Germinal center (tissue), 1 donor: ENCODE measurements at regions not wholly inside any gene's neighbourhood (a gene's known extent, or its start where the extent isn't known, plus 50 kb on each side); places are given as distances from the start of the nearest gene placed in this dataset.
"Not testable (repeated sequence)": the region's sequence is repeated elsewhere in the genome, so short reads cannot be mapped to it uniquely, and the experiment has no call there.

ENCODE experiments used
- DNase-seq: peaks from one replicate; pipeline ENCODE4 v3.0.0; 2012; ENCODE audit warnings: mixed read lengths, low spot score

GRCh38 chr4:34318773-34319172, 1925.5 kb downstream of the ARAP2 start:
- no peak for DNase-seq

- no peak for DNase-seq
These were observed 1920.6 kb downstream of the ARAP2 start for GRCh38 chr4:34323549-34324320.

- DNase-seq, result no peak
These were observed 1915.4 kb downstream of the ARAP2 start for GRCh38 chr4:34328939-34329338.

GRCh38 chr4:34335156-34335555, 1909.2 kb downstream of the ARAP2 start:
- not testable (repeated sequence) for DNase-seq

GRCh38 chr4:34335556-34335955, 1908.8 kb downstream of the ARAP2 start:
- DNase-seq, result not testable (repeated sequence)

- no peak for DNase-seq
These were observed 1881.7 kb downstream of the ARAP2 start for GRCh38 chr4:34362654-34363053.

- no peak for DNase-seq
These were observed 1880.5 kb downstream of the ARAP2 start for GRCh38 chr4:34363842-34364241.

GRCh38 chr4:34365946-34366345, 1878.4 kb downstream of the ARAP2 start:
- DNase-seq, result no peak

GRCh38 chr4:34371676-34372075, 1872.6 kb downstream of the ARAP2 start:
- DNase-seq, result no peak

GRCh38 chr4:34372815-34373214, 1871.5 kb downstream of the ARAP2 start:
- no peak for DNase-seq

GRCh38 chr4:34373456-34373855, 1870.9 kb downstream of the ARAP2 start:
- no peak for DNase-seq

GRCh38 chr4:34412233-34412632, 1832.1 kb downstream of the ARAP2 start:
- no peak for DNase-seq

GRCh38 chr4:34412911-34413310, 1831.4 kb downstream of the ARAP2 start:
- no peak for DNase-seq

- DNase-seq, result no peak
These were observed 1827.2 kb downstream of the ARAP2 start for GRCh38 chr4:34417160-34417559.

- DNase-seq, result no peak
These were observed 1824.4 kb downstream of the ARAP2 start for GRCh38 chr4:34419871-34420270.

GRCh38 chr4:34422472-34423175, 1821.7 kb downstream of the ARAP2 start:
- DNase-seq, result no peak

GRCh38 chr4:34432706-34433105, 1811.6 kb downstream of the ARAP2 start:
- DNase-seq, result no peak

GRCh38 chr4:34434377-34434776, 1809.9 kb downstream of the ARAP2 start:
- DNase-seq, result not testable (repeated sequence)

- no peak for DNase-seq
These were observed 1780.1 kb downstream of the ARAP2 start for GRCh38 chr4:34464196-34464595.

GRCh38 chr4:34466411-34466810, 1777.9 kb downstream of the ARAP2 start:
- no peak for DNase-seq

GRCh38 chr4:34469516-34469915, 1774.8 kb downstream of the ARAP2 start:
- no peak for DNase-seq

GRCh38 chr4:34485252-34485651, 1759.1 kb downstream of the ARAP2 start:
- no peak for DNase-seq
